Effector memory CD4-positive, alpha-beta T cell (primary cell): ENCODE measurements at regions not wholly inside any gene's neighbourhood (a gene's known extent, or its start where the extent isn't known, plus 50 kb on each side); places are given as distances from the start of the nearest gene placed in this dataset.

Experiments
- DNase-seq, 3 donors: peaks; one replicate each; pipeline ENCODE4 v3.0.0-alpha.2; 2020
- H3K27ac ChIP-seq: 2 replicates; pipeline ENCODE4 v1.7.0; 2013; ENCODE audit warnings: mild to moderate bottlenecking, low read length, moderate library complexity; ENCODE audit not compliant: insufficient read depth, poor library complexity, severe bottlenecking
- H3K27me3 ChIP-seq: replicated peaks from 2 replicates; pipeline ENCODE4 v1.7.0; 2013; ENCODE audit warnings: mild to moderate bottlenecking, low read length; ENCODE audit not compliant: insufficient read depth, control insufficient read depth, poor library complexity, severe bottlenecking
- H3K36me3 ChIP-seq: 2 replicates; pipeline ENCODE4 v1.7.0; 2013; ENCODE audit warnings: mild to moderate bottlenecking, low read length, moderate library complexity; ENCODE audit not compliant: control insufficient read depth, insufficient read depth
- H3K4me1 ChIP-seq: 2 replicates; pipeline ENCODE4 v1.7.0; 2013; ENCODE audit warnings: low read length, mild to moderate bottlenecking; ENCODE audit not compliant: control insufficient read depth, insufficient read depth, poor library complexity, severe bottlenecking
- H3K4me3 ChIP-seq: 2 replicates; pipeline ENCODE4 v1.7.0; 2013; ENCODE audit warnings: low read length, low read depth, mild to moderate bottlenecking; ENCODE audit not compliant: insufficient read depth, poor library complexity, severe bottlenecking
- H3K9me3 ChIP-seq: 2 replicates; pipeline ENCODE4 v1.7.0; 2013; ENCODE audit warnings: mild to moderate bottlenecking, low read length, moderate library complexity; ENCODE audit not compliant: control insufficient read depth

DNA sequence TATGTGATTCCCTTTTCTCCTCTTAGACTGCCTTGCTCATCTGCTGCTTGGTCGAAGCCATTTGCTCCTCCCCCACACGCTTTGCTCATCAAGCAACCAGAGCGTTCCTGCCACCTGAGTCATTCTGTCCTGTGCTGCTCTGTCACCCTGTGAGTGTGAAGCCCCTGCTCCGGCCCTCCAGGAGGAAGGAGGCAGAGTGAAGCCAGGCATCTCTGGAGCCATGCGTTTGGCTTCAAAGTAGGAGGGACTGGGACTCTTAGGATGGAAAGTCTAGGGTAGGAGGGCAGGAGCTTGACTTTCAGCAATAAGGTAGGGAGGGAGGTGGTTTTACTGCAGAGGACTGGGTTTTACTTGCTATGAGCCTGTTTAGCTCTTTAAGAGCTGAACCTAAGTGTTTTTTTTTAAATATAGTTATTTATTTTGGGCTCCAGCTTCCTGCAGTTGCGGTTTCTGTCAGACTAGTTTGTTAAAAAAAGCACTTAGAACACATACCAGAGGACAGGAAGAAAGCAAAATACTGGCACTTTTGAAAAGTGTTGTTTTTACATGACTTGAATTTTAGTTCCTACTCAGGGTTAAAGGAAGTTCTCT lies 63.6 kb downstream of the SPINK2 start:
- peak; percentile 6 to 40 (median 23) for DNase-seq
- Histone ChIP-seq H3K27ac (peak overlapping the region; percentile 63), H3K9me3 (no peaks in the 10 kb centered on the region), H3K4me1 (peaks cover 27% of the 10 kb centered on the region), H3K36me3 (no peaks in the 10 kb centered on the region), H3K4me3 (peak overlapping the region; percentile 31), H3K27me3 (no peaks in the 10 kb centered on the region)

DNA sequence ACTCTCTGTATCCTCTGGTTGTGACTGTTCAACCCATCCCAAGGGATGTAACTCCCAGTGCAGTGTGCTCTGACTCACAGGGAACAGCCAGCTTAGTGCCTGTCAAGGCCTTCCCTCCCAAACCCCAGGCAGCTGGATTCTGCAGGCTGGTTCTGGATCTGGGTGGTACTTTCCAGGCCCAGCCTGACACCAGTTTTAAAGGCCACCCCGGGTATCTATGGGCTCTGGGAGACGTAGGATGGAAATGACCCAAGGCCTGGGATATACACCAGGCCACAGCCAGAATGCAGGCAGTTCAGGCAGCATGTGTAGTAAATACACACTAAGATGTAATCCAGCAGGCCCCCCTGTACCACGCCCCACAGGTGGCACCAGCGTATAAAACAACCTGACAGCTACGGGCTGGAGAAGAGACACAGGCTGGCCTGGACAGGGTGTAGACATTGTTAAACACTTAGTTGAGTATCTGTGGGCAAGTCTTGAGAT lies 64.2 kb downstream of the SPINK2 start:
- no peaks in the 10 kb centered on the region for H3K9me3 ChIP-seq
- H3K27ac ChIP-seq = peak overlapping the region; percentile 63
- H3K36me3 ChIP-seq = no peaks in the 10 kb centered on the region

DNA sequence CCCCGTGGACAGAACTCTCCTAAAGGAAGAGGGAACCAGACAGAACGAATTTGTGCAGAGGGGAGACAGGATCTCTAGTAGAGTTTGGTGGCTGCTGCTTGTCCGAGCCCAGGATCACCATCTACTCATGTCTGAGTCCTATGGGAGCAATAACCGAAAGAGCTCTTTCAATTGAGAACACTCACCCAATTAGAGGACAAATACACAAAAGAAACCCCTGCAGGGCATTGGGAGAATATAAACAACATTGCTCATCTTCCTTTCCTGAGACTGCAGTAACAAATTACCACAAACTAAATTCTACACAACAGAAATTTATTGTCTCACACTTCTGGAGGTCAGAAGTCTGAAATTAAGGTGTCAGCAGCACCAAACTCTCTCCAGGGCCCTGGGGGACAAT lies 65.6 kb downstream of the SPINK2 start:
- Histone ChIP-seq H3K27me3 (no peaks in the 10 kb centered on the region), H3K4me3 (no peak overlapping the region), H3K27ac (no peak overlapping the region), H3K9me3 (no peaks in the 10 kb centered on the region), H3K4me1 (peaks cover 27% of the 10 kb centered on the region), H3K36me3 (no peaks in the 10 kb centered on the region)
- DNase-seq = no peak

More for the DNA sequence above, 64.2 kb downstream of the SPINK2 start:
- Histone ChIP-seq H3K4me3 (no peak overlapping the region), H3K4me1 (peaks cover 27% of the 10 kb centered on the region), H3K27me3 (no peaks in the 10 kb centered on the region)
- DNase-seq = peak in 1 of 3 donors; percentile 7

DNA sequence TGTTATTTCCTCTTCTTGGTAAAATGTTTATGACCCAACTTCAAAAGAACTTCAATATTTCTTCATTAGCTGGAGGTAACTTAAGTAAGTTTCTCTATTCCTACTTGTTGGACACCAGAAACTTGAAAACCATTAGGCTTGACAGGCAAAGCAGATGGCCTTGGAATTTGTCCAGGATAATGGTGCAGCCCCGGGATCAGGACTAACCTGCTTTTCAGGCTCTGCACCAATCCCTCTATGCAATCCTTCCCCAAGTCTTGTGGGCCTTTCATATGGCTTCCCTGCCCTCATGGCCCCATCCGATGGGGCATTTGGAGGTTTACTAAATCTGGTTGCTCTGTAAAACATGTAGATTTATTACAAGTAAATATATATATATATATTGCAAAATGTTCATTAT lies 68.5 kb downstream of the SPINK2 start:
- Histone ChIP-seq H3K4me3 (no peak overlapping the region), H3K4me1 (peaks cover 16% of the 10 kb centered on the region)
- no peak for DNase-seq

DNA sequence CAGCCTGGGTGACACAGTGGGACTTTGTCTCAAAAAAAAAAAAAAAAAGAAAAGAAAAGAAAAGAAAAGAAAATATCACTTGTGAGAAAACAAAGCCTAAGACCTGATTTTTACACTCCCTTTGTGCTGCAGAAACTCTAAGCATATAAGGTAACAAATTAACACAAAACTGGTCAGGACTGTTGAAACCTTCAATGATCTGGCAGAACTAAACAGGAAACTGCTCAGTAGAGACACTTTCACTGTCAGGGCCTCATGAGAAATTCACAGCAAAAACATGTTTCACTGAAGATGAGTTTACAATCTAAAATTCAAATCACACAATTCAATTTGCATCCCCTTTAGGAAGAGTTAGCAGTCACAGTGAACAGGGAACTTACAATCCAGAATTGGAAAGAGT lies 69.1 kb upstream of the HOPX start:
- no peaks in the 10 kb centered on the region for H3K4me1 ChIP-seq
- H3K9me3 ChIP-seq = no peaks in the 10 kb centered on the region
- DNase-seq = no peak
- H3K4me3 ChIP-seq = no peak overlapping the region
- H3K27ac ChIP-seq = no peak overlapping the region
- H3K27me3 ChIP-seq = no peaks in the 10 kb centered on the region
- H3K36me3 ChIP-seq = no peaks in the 10 kb centered on the region

More for the DNA sequence above, 68.5 kb downstream of the SPINK2 start:
- Histone ChIP-seq H3K36me3 (no peaks in the 10 kb centered on the region), H3K27me3 (no peaks in the 10 kb centered on the region), H3K27ac (no peak overlapping the region), H3K9me3 (no peaks in the 10 kb centered on the region)

DNA sequence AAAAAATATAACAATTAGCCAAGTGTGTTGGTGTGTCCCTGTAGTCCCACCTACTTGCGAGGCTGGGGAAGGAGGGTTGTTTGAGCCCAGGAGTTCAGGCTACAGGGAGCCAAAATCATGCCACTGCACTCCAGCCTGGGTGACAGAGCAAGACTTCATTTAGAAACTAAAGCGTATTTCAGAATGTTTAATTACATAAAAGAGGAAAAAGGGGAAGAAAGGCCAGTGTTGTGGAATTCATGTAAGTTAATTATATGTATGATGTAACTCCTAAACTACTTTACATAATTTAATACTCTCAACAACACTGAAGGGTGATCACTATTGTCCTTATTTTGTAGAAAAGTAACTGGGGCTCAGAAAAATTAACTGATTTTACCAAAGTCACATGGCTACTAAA lies 67.2 kb upstream of the HOPX start:
- Histone ChIP-seq H3K27me3 (no peaks in the 10 kb centered on the region), H3K36me3 (no peaks in the 10 kb centered on the region), H3K4me3 (no peak overlapping the region), H3K4me1 (no peaks in the 10 kb centered on the region), H3K9me3 (no peaks in the 10 kb centered on the region), H3K27ac (no peak overlapping the region)
- no peak for DNase-seq

DNA sequence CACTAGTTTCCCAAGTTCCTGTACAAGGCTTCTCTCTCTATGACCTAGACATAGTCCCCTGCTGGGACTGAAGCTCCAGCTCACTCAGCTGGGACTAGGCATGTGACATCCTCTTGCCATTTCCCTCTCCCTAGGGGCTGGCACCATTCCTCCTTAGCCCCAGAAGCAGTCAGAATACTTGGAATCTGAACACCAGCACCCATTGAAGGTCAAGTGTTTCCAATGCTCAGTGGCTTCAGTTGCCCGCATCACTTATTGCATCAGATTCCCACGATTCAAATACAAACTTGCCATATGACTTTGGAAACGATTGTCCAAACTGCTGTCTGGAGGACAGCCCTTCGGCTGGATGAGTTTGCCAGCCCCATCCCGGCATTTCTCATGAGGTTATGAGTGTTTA lies 65.5 kb upstream of the HOPX start:
- no peaks in the 10 kb centered on the region for H3K4me1 ChIP-seq
- no peaks in the 10 kb centered on the region for H3K9me3 ChIP-seq
- no peak for DNase-seq
- no peak overlapping the region for H3K4me3 ChIP-seq
- H3K36me3 ChIP-seq = no peaks in the 10 kb centered on the region
- H3K27me3 ChIP-seq = no peaks in the 10 kb centered on the region
- H3K27ac ChIP-seq = no peak overlapping the region

DNA sequence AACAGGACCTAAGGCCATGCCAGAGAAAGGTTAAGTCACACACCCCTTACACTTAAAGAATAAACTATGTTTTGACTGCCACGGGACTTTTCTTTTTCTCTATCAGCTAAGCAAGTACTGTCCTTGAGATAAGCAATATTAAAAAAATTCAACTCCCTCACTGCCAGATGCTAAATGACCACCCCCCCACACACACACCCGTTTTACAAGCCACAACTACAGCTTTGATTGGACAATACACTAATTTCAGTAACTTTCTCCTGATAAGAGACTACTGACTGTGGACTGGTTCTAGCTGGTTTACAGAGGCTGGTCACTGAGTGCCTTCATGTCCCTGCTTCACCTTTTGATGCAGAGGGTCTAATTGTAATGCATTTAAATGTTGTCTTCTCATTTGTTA lies 63.9 kb upstream of the HOPX start:
- Histone ChIP-seq H3K4me1 (no peaks in the 10 kb centered on the region), H3K4me3 (no peak overlapping the region), H3K27ac (no peak overlapping the region), H3K9me3 (no peaks in the 10 kb centered on the region), H3K36me3 (no peaks in the 10 kb centered on the region), H3K27me3 (no peaks in the 10 kb centered on the region)
- no peak for DNase-seq

- H3K9me3 ChIP-seq = no peaks in the 10 kb centered on the region
- H3K27me3 ChIP-seq = no peaks in the 10 kb centered on the region
- no peak for DNase-seq
- no peak overlapping the region for H3K4me3 ChIP-seq
- H3K4me1 ChIP-seq = no peaks in the 10 kb centered on the region
- H3K27ac ChIP-seq = no peak overlapping the region
- no peaks in the 10 kb centered on the region for H3K36me3 ChIP-seq
Observed at GRCh38 chr4:56744030-56744429, 62.9 kb upstream of the HOPX start.

DNA sequence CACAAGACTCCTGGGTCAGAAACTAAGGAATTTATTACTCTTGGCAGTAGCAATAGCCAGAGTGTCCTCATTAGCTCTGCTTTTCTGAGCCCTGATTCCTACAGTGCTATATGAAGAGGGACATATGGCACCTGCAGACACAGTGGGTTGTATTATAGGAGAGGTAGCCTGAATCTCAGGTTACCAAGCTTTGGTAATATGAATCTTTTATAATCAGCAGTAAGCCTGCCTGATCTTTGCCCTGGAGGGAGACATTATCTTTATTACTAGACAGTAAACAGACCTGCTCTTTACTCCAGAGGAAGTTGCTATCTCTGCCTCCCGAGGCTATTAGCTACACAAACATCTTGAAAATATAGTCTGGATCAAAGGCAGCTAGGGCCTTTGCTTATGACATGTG lies 62.5 kb upstream of the HOPX start:
- H3K4me1 ChIP-seq = no peaks in the 10 kb centered on the region

More for the DNA sequence above, 62.5 kb upstream of the HOPX start:
- H3K4me3 ChIP-seq = no peak overlapping the region
- H3K27ac ChIP-seq = no peak overlapping the region
- H3K27me3 ChIP-seq = no peaks in the 10 kb centered on the region
- no peaks in the 10 kb centered on the region for H3K9me3 ChIP-seq
- no peaks in the 10 kb centered on the region for H3K36me3 ChIP-seq
- DNase-seq = no peak
